Adrenal gland (tissue), 5 donors: ENCODE measurements at regions not wholly inside any gene's neighbourhood (a gene's known extent, or its start where the extent isn't known, plus 50 kb on each side); places are given as distances from the start of the nearest gene placed in this dataset.

ENCODE experiments used
- CTCF ChIP-seq, 6 experiments: fragments of 450-650 bp in 4 of 6; fragments of 200-600 bp in 2 of 6; sonication (generic) in 1 of 6; IDR thresholded peaks; 1 replicate in 5 of 6; 2 replicates in 1 of 6; pipeline versions ENCODE4 v1.5.1 to v1.8.0; 2016 to 2021; ENCODE audit warnings: antibody characterized with exemption in 6 of 6, mild to moderate bottlenecking in 2 of 6, moderate library complexity in 1 of 6
- POLR2A ChIP-seq, 2 donors: fragments of 450-650 bp; IDR thresholded peaks; one replicate each; pipeline ENCODE4 v1.6.1; 2017; ENCODE audit warnings: antibody characterized with exemption in 2 of 2, mild to moderate bottlenecking in 2 of 2, moderate library complexity in 1 of 2
- donor health status: DM: no; HTN: no; CAD: no.

GRCh38 chr13:50588491-50589130, 254.9 kb downstream of the DLEU7 start:
- TF ChIP-seq CTCF (IDR thresholded peaks at IDR 0.05) (no peak), POLR2A (IDR thresholded peaks at IDR 0.05) (no peak)
